ENCODE measurements at regions not wholly inside any gene's neighbourhood (a gene's known extent, or its start where the extent isn't known, plus 50 kb on each side); places are given as distances from the start of the nearest gene placed in this dataset.

DNA sequence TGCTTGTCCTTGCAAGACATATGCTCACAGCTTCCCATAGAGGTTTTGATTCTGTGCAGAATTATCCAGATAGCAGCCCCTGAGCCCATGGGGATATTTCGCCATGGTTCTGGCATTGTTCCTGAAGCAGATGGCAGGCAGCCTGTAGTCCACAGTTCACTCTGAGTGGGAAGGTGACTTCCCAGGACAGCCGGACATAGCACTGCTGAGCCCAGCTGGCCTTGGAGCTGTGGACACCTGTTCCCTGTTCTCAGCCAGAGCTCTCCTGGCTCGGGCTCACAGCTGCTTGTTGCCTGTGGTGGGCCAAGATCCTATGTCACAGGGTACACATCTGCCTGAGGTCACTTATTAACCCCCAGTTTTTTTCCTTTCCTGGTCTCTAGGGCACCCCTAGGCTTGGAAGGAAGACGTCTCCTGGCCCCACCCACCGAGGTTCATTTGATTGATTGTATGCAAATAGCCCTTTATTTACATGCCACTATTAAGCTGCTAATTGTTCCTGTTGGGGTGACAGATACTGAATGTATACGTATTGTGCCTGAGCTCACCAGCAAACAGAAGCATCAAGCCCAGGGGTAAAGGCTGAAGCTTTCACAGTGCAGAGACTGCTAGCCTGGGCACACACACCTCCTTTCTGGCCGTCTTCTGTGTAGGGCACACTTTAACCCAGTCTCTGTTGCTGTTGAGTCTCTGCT is 96.6 kb upstream of the DMRT1 start:
- Mint-ChIP-seq H3K36me3 (peaks cover 53% of the 10 kb centered on the region), H3K27ac (no peak overlapping the region), H3K4me1 (peaks cover 20 to 31% (median 28%) of the 10 kb centered on the region in 3 donors), H3K27me3 (no peaks in the 10 kb centered on the region), H3K9me3 (no peaks in the 10 kb centered on the region), H3K4me3 (no peak overlapping the region)
- peaks cover 6 to 14% of the 10 kb centered on the region in 2 experiments for H3K4me1 ChIP-seq (ENCODE audit: control insufficient read depth in 1 of 2, extremely low read depth in 1 of 2, insufficient read depth in 2 of 2, low read length in 2 of 2)
- ATAC-seq (replicated peaks in 1 of 4) (no peak), DNase-seq (no peak)
- 82% methylated on average over 2 of the region's 7 CpGs for WGBS (ENCODE audit: insufficient coverage)
- no peak overlapping the region for H3K4me3 ChIP-seq (ENCODE audit: control insufficient read depth in 1 of 2, extremely low read depth in 1 of 2, low read length in 1 of 2)
- H3K9me3 ChIP-seq, result no peaks in the 10 kb centered on the region
- H3K36me3 ChIP-seq (ENCODE audit: control insufficient read depth in 2 of 2, extremely low read depth in 1 of 2, insufficient read depth in 1 of 2, low read length in 1 of 2), result no peaks in the 10 kb centered on the region
- H3K27ac ChIP-seq (ENCODE audit: low read length), result no peak overlapping the region
- H3K27me3 ChIP-seq (replicated peaks in 1 of 2; ENCODE audit: control insufficient read depth in 2 of 2, extremely low read depth in 1 of 2, insufficient read depth in 2 of 2, low read length in 1 of 2), result no peaks in the 10 kb centered on the region
- CTCF ChIA-PET, result no interaction called here
- POLR2A ChIA-PET, result no interaction called here

- 93% methylated on average over 10 of the region's 16 CpGs for WGBS (ENCODE audit: insufficient coverage)
- Histone ChIP-seq H3K4me3 (ENCODE audit: control insufficient read depth in 1 of 2, extremely low read depth in 1 of 2, low read length in 1 of 2) (no peak overlapping the region), H3K27me3 (replicated peaks in 1 of 2; ENCODE audit: control insufficient read depth in 2 of 2, extremely low read depth in 1 of 2, insufficient read depth in 2 of 2, low read length in 1 of 2) (no peaks in the 10 kb centered on the region), H3K27ac (ENCODE audit: low read length) (no peak overlapping the region), H3K4me1 (ENCODE audit: control insufficient read depth in 1 of 2, extremely low read depth in 1 of 2, insufficient read depth in 2 of 2, low read length in 2 of 2) (peaks cover 8 to 21% of the 10 kb centered on the region in 2 experiments), H3K9me3 (no peaks in the 10 kb centered on the region), H3K36me3 (ENCODE audit: control insufficient read depth in 2 of 2, extremely low read depth in 1 of 2, insufficient read depth in 1 of 2, low read length in 1 of 2) (no peaks in the 10 kb centered on the region)
- DNase-seq (no peak), ATAC-seq (replicated peaks in 1 of 4) (no peak)
- Mint-ChIP-seq H3K9me3 (no peaks in the 10 kb centered on the region), H3K4me1 (peaks cover 30 to 40% (median 38%) of the 10 kb centered on the region in 3 donors), H3K4me3 (no peak overlapping the region), H3K27ac (no peak overlapping the region), H3K36me3 (peaks cover 46% of the 10 kb centered on the region), H3K27me3 (no peaks in the 10 kb centered on the region)
- ChIA-PET CTCF (no interaction called here), POLR2A (no interaction called here)
These were observed 95.6 kb upstream of the DMRT1 start for GRCh38 chr9:745761-746380.

DNA sequence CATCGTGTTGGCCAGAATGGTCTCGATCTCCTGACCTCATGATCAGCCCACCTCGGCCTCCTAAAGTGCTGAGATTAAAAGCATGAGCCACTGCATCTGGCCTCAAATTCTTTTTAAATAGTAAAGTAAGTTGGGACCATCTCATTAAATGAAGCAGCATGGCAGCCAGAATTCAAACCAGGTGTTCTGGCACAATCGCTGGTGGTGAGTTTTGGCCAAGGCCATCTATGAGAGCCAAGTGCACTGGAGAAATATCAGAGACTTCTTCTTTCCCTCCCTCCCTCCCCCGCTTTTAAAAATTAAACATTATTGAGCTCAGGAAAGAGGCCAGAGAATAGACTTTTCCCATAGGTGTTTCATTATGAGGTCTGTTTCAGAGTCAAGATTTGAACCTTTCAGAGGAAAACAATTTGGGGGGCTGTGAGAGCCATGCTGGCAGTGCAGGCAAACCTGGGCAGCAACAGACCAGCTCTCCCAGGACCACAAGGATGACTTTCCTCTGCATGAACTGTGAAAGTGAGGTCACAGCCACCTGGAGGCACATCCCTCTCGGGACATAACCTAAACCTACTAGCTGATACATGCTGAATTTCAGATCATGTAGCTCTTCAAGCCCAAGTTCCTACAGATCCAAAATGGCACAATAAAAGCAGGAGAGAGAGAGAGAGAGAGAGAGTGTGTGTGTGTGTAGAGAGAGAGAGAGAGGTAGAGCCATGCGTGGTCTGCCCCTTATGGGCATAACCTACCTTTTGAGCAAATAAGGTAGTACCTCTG is 94.6 kb upstream of the DMRT1 start:
- DNase-seq, result no peak
- Histone ChIP-seq H3K27ac (ENCODE audit: low read length) (no peak overlapping the region), H3K36me3 (ENCODE audit: control insufficient read depth in 2 of 2, extremely low read depth in 1 of 2, insufficient read depth in 1 of 2, low read length in 1 of 2) (no peaks in the 10 kb centered on the region), H3K9me3 (no peaks in the 10 kb centered on the region), H3K27me3 (replicated peaks in 1 of 2; ENCODE audit: control insufficient read depth in 2 of 2, extremely low read depth in 1 of 2, insufficient read depth in 2 of 2, low read length in 1 of 2) (no peaks in the 10 kb centered on the region), H3K4me3 (ENCODE audit: control insufficient read depth in 1 of 2, extremely low read depth in 1 of 2, low read length in 1 of 2) (no peak overlapping the region), H3K4me1 (ENCODE audit: control insufficient read depth in 1 of 2, extremely low read depth in 1 of 2, insufficient read depth in 2 of 2, low read length in 2 of 2) (peaks cover 10 to 21% of the 10 kb centered on the region in 2 experiments)
- no peaks in the 10 kb centered on the region for H3K9me3 Mint-ChIP-seq
- peaks cover 40% of the 10 kb centered on the region for H3K36me3 Mint-ChIP-seq
- no peaks in the 10 kb centered on the region for H3K27me3 Mint-ChIP-seq
- no peak overlapping the region for H3K4me3 Mint-ChIP-seq
- 90% methylated on average over 5 of the region's 7 CpGs for WGBS (ENCODE audit: insufficient coverage)
- H3K4me1 Mint-ChIP-seq, result peaks cover 39 to 50% (median 47%) of the 10 kb centered on the region in 3 donors
- H3K27ac Mint-ChIP-seq, result no peak overlapping the region
- CTCF ChIA-PET, result no interaction called here
- POLR2A ChIA-PET, result no interaction called here
- no peak for ATAC-seq (replicated peaks in 1 of 4)

- CTCF ChIA-PET, result no interaction called here
These were observed 93.9 kb upstream of the DMRT1 start for GRCh38 chr9:747567-747966.

DNA sequence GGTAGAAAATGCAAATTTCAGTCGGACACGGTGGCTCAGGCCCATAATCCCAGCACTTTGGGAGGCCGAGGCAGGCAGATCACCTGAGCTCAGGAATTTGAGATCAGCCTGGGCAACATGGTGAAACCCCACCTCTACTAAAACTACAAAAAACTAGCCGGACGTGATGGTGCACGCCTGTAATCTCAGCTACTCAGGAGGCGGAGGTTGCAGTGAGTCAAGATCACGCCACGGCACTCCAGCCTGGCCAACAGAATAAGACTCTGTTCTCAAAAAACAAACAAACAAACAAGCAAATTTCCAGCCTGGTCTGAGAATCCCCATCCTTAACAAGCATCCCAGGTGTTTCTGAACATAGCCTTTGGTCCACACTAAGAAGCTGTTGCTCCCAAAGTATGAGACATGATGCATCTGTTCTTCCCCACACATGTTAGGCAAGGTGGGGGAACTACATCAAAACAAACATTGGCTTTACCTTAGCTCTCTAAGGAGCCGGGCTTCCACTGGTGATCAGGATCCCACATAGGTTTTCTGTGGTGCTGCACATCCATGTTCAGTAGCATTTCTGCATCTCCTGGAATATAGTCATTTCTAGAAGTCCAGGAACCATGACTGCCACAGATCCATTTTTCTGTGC is 92.5 kb upstream of the DMRT1 start:
- Histone ChIP-seq H3K27ac (ENCODE audit: low read length) (no peak overlapping the region), H3K27me3 (replicated peaks in 1 of 2; ENCODE audit: control insufficient read depth in 2 of 2, extremely low read depth in 1 of 2, insufficient read depth in 2 of 2, low read length in 1 of 2) (no peaks in the 10 kb centered on the region), H3K4me1 (ENCODE audit: control insufficient read depth in 1 of 2, extremely low read depth in 1 of 2, insufficient read depth in 2 of 2, low read length in 2 of 2) (peaks cover 10 to 21% of the 10 kb centered on the region in 2 experiments), H3K36me3 (ENCODE audit: control insufficient read depth in 2 of 2, extremely low read depth in 1 of 2, insufficient read depth in 1 of 2, low read length in 1 of 2) (no peaks in the 10 kb centered on the region), H3K9me3 (no peaks in the 10 kb centered on the region), H3K4me3 (ENCODE audit: control insufficient read depth in 1 of 2, extremely low read depth in 1 of 2, low read length in 1 of 2) (no peak overlapping the region)
- H3K4me3 Mint-ChIP-seq, result peak overlapping the region in 1 of 3 donors; percentile 59
- no peaks in the 10 kb centered on the region for H3K9me3 Mint-ChIP-seq
- no peaks in the 10 kb centered on the region for H3K27me3 Mint-ChIP-seq
- peak overlapping the region in 1 of 2 donors; percentile 69 for H3K27ac Mint-ChIP-seq
- WGBS (ENCODE audit: insufficient coverage), result 89% methylated on average over 9 of the region's 10 CpGs
- DNase-seq (no peak), ATAC-seq (replicated peaks in 1 of 4) (no peak)
- CTCF ChIA-PET, result no interaction called here
- H3K4me1 Mint-ChIP-seq, result peaks cover 43 to 53% (median 50%) of the 10 kb centered on the region in 3 donors
- peaks cover 21% of the 10 kb centered on the region for H3K36me3 Mint-ChIP-seq
- POLR2A ChIA-PET, result interaction anchor here in 1 of 2 donors (1.2 kb wide), 1 partner anchor 9 kb away, joined by 3 read pairs; no protein-coding TSS in a partner anchor

More at GRCh38 chr9:747567-747966, 93.9 kb upstream of the DMRT1 start:
- DNase-seq (no peak), ATAC-seq (replicated peaks in 1 of 4) (no peak)
- H3K9me3 ChIP-seq, result no peaks in the 10 kb centered on the region
- no peak overlapping the region for H3K4me3 ChIP-seq (ENCODE audit: control insufficient read depth in 1 of 2, extremely low read depth in 1 of 2, low read length in 1 of 2)
- H3K4me1 Mint-ChIP-seq, result peaks cover 43 to 53% (median 50%) of the 10 kb centered on the region in 3 donors
- no peaks in the 10 kb centered on the region for H3K27me3 Mint-ChIP-seq
- H3K4me1 ChIP-seq (ENCODE audit: control insufficient read depth in 1 of 2, extremely low read depth in 1 of 2, insufficient read depth in 2 of 2, low read length in 2 of 2), result peaks cover 10 to 21% of the 10 kb centered on the region in 2 experiments
- H3K36me3 Mint-ChIP-seq, result peaks cover 35% of the 10 kb centered on the region
- POLR2A ChIA-PET, result no interaction called here
- no peak overlapping the region for H3K4me3 Mint-ChIP-seq
- no peaks in the 10 kb centered on the region for H3K36me3 ChIP-seq (ENCODE audit: control insufficient read depth in 2 of 2, extremely low read depth in 1 of 2, insufficient read depth in 1 of 2, low read length in 1 of 2)
- no peaks in the 10 kb centered on the region for H3K27me3 ChIP-seq (replicated peaks in 1 of 2; ENCODE audit: control insufficient read depth in 2 of 2, extremely low read depth in 1 of 2, insufficient read depth in 2 of 2, low read length in 1 of 2)
- no peak overlapping the region for H3K27ac Mint-ChIP-seq
- H3K27ac ChIP-seq (ENCODE audit: low read length), result no peak overlapping the region
- no CpG with 5 or more reads among the region's 1 CpG for WGBS (ENCODE audit: insufficient coverage)
- no peaks in the 10 kb centered on the region for H3K9me3 Mint-ChIP-seq

DNA sequence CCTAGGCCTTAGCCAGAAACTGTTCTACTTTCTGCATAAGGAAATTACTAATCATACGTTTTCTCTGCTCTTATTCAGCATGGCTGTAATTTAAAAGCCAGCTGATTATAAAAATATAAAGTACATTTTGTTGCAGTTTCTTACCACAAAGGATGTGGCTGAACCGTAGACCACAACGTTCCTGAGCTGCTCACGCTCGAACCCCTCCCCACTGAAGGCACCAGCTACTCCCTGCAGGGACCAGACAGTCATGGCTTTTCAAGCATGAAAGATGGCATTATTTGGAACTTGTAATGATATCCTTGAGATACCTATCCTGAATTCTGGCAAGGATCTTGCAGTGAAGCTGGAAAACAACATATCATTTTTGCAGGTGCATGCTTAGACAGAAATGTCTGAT is 91.8 kb upstream of the DMRT1 start:
- H3K36me3 Mint-ChIP-seq, result peaks cover 17% of the 10 kb centered on the region
- Histone ChIP-seq H3K4me3 (ENCODE audit: control insufficient read depth in 1 of 2, extremely low read depth in 1 of 2, low read length in 1 of 2) (peak overlapping the region in 1 of 2 donors; percentile 29), H3K9me3 (no peaks in the 10 kb centered on the region), H3K27ac (ENCODE audit: low read length) (no peak overlapping the region), H3K36me3 (ENCODE audit: control insufficient read depth in 2 of 2, extremely low read depth in 1 of 2, insufficient read depth in 1 of 2, low read length in 1 of 2) (no peaks in the 10 kb centered on the region), H3K4me1 (ENCODE audit: control insufficient read depth in 1 of 2, extremely low read depth in 1 of 2, insufficient read depth in 2 of 2, low read length in 2 of 2) (peaks cover 10 to 21% of the 10 kb centered on the region in 2 experiments), H3K27me3 (replicated peaks in 1 of 2; ENCODE audit: control insufficient read depth in 2 of 2, extremely low read depth in 1 of 2, insufficient read depth in 2 of 2, low read length in 1 of 2) (no peaks in the 10 kb centered on the region)
- no peaks in the 10 kb centered on the region for H3K9me3 Mint-ChIP-seq
- WGBS (ENCODE audit: insufficient coverage), result no CpG with 5 or more reads among the region's 5 CpGs
- ChIA-PET CTCF (no interaction called here), POLR2A (interaction anchor here in 1 of 2 donors (1.2 kb wide), 1 partner anchor 9 kb away, joined by 3 read pairs; no protein-coding TSS in a partner anchor)
- DNase-seq (peak in 15 of 35 experiments; percentile 1 to 31 (median 9)), ATAC-seq (replicated peaks in 1 of 4) (peak in 3 of 4 experiments; percentile 56 to 80 (median 74))
- H3K27me3 Mint-ChIP-seq, result no peaks in the 10 kb centered on the region
- H3K4me1 Mint-ChIP-seq, result peaks cover 43 to 53% (median 50%) of the 10 kb centered on the region in 3 donors
- H3K4me3 Mint-ChIP-seq, result peak overlapping the region in 1 of 3 donors; percentile 59
- no peak overlapping the region for H3K27ac Mint-ChIP-seq
